Stimulated activated CD8-positive, alpha-beta memory T cell treated with anti-CD3 and anti-CD28 coated beads, Interleukin-2, amount 100 ng/mL, for 1 hour (primary cell): ENCODE measurements at regions not wholly inside any gene's neighbourhood (a gene's known extent, or its start where the extent isn't known, plus 50 kb on each side); places are given as distances from the start of the nearest gene placed in this dataset.

ENCODE experiments used
- DNase-seq, 2 donors: peaks; one replicate each; pipeline ENCODE4 v3.0.0-alpha.2; 2020; ENCODE audit warnings: low read depth in 2 of 2

- no peak for DNase-seq
Measured at GRCh38 chr2:212619954-212620353, 81.4 kb upstream of the ERBB4 start.

GRCh38 chr2:212618636-212619035, 80.0 kb upstream of the ERBB4 start:
- no peak for DNase-seq

GRCh38 chr2:212610872-212611425, 72.3 kb upstream of the ERBB4 start:
- DNase-seq = no peak

GRCh38 chr2:212609479-212609878, 70.9 kb upstream of the ERBB4 start:
- no peak for DNase-seq

GRCh38 chr2:212607080-212607479, 68.5 kb upstream of the ERBB4 start:
- DNase-seq = no peak

DNA sequence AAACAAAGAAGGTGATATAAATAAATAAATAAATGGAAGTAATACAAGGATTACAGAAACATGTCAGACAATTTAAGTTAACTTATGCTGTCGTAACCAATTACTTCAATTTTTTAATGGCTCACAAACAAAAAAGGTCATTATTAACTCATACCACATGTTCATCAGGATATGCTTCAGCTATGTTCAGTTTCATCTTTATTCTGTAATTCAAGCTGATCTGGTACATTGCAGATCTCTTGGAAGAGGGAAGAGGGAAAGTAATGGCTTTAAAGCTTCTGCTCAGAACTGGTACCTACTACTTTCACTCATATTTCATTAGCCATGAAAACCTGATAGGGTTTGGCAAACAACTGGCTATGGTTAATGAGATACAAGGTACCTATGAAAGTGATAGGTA, 67.6 kb upstream of the ERBB4 start:
- DNase-seq = no peak

- DNase-seq = no peak
Measured at GRCh38 chr2:212596688-212597087, 58.1 kb upstream of the ERBB4 start.

- DNase-seq = no peak
Measured at GRCh38 chr2:212596276-212596675, 57.7 kb upstream of the ERBB4 start.

DNA sequence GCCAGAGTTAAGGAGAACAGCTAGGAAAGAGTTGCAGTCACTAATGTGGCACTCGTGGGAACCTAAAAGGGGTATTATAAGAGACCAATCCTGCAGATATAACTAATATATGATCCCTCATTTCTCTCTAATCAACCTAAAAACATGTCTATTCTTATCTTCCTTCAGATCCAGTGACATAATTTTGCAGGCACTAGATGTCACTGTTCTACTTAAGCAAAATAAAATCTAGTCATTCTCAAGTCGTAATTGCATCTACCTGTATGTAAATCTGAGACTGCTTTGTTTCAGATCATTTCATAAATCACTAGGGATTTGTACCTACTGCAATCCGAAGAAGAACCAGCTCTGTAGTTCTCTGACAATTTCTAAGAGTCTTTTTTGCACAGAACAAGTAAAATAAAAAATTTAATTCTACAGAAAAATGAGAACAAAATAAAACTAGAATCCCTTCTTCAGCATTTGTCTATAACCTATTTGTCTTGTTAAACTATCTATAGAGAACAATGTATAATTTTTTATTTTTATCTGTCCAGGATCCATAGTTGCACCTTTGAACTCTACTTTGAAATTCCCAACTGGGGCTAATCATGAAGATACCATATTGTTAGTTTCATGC, 56.5 kb upstream of the ERBB4 start:
- DNase-seq = no peak

GRCh38 chr2:212592695-212593094, 54.1 kb upstream of the ERBB4 start:
- DNase-seq = no peak
